ENCODE measurements at regions not wholly inside any gene's neighbourhood (a gene's known extent, or its start where the extent isn't known, plus 50 kb on each side); places are given as distances from the start of the nearest gene placed in this dataset.

DNA sequence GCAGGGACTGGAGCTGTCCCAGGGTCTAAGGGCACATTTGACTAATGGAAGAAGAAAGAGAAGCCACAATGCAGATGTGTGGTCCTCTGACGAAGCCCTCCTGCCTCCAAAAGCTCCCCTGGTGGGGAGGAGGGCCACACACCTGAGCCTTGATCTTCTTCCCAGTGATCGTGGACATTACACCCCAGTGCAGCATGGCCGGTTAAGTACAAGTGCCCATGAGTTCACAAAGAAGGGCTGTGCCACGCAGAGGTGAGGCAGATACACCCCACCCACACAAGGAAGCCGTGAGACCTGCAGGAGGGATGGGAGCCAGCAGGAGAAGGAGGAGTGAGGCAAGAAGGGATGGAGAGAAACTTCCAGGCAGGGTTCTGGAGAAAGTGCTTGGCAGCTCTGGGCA, 199.0 kb upstream of the MVB12B start:
- DNase-seq: no peak

DNA sequence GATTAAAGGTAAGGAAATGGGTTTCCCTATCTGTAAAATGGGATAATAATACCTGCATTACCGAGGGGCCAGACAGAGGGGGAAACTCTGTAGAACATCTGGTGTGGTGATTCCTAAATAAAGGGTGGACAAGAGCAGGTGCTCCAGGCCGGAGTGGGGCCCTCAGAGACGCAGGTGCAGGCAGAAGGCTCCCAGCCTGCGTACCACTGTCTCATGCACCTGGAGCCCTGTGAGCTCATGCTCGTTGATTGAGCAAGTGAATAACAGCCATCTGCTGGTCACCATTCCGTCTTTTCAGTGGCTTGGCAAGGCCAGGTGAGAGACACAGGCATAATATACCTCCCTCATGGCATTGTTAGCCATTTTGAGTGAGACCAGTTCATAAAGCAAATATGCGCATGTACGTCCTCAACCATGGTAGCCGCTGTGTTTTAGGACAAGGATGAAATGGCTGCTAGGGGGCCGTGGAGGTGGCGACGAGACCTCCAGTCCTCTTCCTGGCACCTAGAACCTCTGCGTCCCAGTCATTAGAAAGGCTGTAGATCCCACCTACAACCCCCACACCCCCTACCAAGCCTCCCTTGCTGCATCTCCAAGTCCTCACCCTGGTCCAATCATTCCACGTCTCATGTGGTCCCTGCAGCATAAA, 198.0 kb upstream of the MVB12B start:
- peak; percentile 86 for DNase-seq

DNA sequence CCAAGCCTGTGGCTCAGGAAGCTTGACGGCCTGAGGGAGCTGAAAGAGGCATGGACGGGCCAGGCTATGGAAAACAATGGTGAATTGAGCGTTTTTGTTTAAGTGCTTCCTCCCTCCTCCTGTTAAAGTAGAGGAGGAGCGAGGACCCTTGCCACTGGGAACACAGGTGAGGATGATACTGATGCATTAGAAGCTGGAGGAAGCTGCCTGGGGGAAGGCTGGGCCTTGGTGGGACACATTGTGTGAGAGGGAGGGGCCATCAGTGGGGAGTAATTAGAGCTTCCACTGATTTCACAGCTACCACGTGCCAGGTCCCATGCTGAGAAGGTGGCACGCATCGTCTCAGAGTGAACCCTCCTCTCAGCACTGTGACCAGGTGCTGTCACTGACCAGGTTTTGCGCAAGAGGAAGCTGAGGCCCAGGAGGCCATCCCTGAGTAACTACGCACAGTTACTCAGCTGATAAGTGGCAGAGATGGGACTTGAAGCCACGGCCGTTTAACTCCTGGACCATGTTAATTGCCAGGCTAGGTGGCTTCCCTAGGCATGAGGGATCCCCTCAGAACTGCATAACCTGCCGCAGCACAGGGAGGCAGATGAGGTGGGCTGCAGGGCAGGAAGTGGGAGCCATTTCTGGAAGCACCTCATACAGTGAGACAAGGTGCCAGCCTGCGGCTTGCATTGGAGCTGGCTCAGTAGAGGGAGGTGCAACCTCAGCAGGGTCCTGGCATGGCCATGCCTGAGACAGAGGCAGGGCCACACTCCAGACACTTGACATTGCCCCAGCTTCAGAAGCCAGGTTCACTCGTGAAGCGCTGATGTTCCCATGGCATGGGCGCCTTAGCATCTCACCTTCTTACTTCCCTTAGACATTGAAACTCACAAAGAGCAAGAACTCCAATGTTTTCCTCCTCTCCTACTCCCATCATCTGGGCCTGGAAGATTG, 195.3 kb upstream of the MVB12B start:
- DNase-seq: no peak

DNA sequence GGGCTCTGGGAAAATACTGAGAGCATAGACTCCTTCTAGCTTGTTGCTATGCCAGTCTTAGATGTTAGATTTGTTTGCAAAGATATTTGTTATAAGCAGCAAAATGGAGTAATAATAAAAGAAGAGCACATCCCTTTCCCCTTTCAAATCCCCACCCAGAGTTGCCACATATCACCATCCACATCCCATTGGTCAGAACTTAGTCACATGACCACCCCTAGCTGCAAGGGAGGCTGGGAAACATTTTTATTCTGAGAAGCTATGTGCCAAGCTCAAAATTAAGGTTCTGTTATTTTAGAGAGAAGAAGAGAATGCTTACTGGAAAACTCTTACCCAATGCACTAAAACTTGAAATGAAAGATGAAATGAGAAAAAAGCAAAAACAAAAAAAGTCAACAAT, 193.9 kb upstream of the MVB12B start:
- no peak for DNase-seq

DNA sequence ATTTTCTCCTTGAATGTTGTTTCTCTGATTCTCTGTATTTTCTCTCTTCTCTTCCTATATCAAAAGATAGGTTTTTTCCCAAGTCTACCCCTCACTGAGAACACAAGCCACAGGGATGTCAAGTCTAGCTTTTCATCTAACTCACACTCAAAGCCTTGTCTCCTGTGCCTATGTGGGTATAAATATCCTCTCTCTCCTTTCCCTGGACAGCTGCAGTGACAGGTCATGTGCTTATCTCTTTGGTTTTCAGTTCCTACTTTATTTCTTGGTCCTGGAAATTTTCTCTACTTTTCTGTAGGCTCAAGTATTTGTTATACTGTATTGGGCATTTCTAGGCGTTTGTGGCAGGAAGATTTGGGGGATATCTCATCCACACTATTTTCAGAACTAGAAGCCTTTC, 182.4 kb upstream of the MVB12B start:
- no peak for DNase-seq

DNA sequence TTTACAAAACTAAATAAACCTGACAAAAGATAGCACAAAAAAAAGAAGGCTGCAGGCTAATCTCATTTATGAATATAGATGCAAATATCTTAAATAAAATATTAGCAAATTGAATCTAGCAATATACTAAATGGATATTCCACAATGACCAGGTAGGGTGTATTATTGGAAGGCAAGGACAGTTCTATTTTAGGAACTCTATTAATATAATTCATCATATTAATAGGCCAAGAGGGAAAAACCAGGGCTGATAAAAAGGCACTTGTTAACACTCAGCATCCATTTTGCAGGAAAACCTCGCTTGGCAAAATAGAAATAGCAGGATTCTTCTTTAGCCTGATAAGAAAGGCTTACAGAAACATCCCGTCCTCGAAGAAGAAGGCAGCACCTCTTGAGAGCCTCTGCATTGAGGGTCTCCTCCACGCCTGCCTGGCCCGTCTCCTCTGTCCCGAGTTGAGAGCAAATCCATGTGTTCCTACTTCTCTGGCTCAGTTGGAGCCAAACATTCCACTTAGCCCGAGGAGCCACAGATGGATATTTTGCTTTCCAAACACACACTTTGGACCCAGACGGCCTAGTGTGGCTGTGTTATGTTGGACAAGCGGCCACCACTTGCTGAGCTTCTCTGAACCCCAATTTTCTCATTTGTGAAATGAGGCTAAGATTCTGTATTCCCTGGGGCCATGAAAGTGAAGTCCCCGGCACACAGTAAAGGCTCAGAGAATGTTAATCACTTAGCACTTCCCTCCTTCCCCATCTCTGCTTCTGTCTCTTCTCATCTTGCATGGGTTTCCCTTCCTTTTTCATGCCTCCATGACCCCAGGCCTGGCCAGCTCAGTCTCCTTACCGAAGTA, 181.8 kb upstream of the MVB12B start:
- no peak for DNase-seq

DNA sequence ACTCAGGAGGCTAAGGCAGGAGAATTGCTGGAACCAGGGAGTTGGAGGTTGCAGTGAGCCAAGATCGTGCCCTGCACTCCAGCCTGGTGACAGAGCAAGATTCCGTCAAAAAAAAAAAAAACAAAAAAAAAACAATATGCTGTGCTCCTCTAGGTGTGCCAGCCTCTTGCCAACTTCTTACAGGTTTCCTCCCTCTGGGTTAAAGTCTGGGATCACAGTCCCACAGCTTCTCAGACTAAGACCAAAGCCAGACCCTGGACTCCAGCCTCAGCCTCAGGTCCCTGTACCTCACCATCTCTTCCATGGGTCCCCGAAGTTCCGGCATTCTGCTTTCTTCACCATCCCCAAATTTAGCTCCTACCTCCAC, 180.8 kb upstream of the MVB12B start:
- DNase-seq: no peak

DNA sequence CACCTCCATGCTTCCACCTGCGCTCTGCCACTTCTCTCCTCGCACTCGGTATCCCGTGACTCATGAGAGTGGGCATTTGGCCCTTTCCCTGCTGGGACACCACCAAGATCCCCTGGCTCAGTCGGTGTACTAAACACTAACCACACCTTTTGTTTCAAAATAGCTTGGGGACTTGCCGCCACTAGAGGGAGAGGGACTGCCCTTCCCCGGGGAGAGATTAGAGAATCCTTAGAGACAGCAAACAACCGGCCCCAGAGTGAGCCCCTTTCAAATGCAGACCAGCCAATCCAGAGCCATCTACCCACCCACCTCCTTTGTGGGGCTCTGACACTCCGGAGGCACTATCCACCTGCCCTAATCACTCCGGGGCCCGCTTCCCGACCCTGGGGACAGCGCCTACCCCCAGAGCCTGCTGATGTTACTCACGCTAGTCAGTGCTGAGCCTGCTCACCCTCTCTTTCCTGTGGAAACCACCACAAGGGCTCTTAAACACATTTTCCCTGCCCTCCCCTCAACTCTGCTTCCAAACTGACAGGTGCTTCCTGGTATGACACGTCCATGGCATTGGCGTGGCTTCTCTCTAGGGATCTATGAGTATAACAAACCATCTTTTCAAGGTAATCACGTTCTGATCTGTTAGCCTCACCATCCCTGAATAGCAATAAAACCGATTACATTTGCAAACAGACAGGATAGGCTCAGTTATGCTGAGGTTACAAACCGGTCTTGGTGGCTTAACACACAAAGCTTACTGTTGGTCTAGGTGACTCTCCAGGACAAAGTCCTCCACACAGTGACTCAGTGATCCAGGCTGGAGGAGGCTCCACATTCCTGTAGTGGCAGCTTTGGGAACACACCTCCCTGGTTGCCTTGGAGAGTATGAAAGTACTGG, 180.1 kb upstream of the MVB12B start:
- DNase-seq: peak; percentile 94

DNA sequence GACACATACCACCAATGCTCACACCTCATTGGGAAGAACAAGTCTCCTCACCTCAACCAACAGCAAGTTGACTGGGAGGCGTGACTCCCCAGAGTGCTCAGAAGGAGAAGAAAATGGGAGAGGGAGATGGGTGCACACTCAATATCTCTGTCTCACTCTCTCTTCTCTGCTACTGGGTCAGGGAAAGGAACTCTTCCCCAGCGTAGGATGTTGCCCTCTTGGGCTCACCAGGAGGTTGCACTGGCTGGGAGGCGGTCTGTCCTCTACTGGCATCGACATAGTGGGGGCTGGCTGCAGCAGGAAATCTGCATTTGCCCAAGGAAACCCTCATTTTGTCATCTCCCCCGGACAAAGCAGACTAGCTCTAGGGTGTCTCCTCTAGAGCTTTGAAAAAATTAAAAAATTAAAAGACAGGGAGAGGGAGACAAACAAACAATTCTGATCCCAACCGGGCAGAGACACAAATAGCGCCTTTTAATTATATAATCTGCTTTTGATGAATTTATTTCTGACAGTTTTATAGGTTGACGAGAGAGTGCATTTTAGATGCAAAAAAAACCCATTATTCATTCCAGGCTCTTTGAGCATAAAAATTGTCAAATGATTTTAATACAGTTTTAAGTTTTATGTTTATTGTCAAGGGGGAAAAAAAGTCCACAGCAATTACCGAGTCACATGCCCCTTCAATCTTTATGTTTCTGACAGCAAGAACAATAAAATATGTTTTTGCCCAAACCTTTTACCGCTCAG, 179.3 kb upstream of the MVB12B start:
- no peak for DNase-seq

DNA sequence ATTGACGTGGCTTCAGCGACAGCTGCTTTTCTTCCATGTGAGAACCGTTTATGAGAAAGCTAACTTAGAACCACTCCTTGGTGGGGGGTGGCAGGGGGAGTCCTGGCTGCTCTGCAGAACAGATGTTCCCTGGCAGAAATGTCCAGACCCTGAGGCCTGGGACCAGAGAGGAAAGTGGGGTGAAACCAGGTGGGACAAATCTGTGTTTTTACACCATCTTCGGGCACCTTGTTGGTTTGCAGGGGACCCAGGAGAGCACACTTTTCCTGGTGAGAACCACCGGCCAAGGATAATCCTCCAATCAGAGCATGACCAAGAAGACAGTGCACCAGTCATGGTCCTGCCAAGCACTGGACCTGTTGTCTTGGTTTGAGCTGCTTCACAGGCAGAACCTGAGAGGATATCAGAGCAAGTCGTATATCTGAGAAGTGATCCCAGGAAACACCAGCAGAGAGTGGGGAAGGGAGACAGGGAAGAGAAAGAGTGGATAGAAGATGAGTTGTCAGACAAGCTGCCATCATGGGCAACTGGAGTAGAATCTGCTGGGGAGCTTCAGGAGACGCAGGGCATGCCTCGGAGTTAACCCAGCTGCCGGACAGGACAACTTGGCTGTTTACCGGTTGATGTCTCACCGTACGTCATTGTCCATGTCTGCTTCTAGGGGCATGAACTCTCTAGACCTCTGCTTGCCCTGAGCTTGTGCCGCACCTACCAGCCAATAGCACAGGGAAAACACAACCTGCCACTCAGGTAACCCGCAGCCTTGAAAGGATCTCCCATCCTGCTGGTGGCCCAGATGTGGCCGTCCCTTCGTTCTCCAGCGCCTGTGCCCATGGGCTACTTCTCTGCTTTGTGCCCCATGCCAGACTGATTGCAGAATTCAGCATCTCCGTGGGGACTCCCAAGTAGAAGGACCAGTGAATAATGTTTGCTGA, 178.4 kb upstream of the MVB12B start:
- DNase-seq: no peak

DNA sequence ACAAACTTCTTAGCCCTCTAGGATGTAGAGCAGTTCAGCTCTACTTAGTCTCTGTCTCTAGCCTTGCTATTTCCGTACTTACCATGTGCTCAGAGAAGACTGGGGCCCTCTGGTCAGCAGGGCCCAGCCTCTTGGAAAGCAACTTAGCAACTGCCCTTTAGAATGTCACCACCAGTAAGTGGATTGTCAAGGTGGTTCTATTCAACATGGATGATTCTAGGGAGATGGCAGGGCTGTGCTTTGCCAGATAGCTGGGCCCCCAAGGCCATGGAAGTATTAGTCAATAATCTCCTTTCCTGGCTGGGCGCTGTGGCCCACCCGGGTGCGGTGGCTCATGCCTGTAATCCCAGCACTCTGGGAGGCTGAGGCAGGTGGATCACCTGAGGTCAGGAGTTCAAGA, 177.6 kb upstream of the MVB12B start:
- DNase-seq: no peak

DNA sequence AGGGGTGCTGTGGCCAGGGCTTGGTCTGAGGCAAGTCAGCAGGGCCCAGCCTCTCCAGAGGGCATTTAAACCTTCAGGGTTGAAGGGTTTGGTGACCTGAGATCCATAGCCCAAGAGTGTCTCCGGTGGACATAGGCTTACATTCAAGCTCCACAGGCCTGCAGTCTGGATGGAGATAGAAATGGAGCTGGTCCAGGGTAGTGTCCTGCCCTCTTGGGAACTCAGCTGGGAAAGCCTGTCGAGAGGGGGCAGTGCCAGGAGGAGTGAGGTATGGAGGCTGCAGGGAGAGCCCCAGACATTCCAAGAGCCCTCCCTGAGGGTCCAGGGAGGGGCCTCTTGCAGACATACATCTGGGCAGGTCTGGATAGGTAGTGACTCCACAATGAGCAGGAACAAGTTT, 177.0 kb upstream of the MVB12B start:
- DNase-seq: peak; percentile 37

DNA sequence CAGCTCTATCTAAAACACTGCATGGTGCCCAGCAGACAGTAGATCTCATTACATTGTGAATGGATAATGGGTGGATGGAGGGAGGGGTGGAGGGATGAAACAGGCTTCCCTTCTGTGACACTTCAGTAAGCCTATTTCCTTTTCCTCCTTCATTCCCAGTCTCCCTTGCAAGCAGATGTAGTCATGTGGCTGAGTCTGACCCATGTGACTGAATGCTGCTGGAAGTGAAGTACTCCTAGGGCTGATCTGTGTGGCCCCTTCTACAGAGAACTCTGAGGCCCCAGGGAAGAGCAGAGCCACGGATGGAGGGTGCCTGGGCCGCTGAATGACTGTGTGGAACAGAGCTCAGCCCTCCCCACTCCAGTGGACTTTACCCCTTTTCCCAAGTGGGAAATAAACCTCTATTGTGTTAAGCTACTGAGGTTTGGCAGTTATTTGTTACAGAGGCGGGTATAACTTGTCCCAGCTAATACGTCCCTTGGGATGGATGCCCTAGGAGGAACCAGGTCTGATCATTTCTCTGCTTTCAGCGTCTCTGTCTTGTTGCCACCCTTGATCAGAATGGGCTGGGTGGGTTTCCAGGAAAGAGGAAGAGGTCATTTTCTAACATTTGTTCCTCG, 176.1 kb upstream of the MVB12B start:
- peak; percentile 78 for DNase-seq

DNA sequence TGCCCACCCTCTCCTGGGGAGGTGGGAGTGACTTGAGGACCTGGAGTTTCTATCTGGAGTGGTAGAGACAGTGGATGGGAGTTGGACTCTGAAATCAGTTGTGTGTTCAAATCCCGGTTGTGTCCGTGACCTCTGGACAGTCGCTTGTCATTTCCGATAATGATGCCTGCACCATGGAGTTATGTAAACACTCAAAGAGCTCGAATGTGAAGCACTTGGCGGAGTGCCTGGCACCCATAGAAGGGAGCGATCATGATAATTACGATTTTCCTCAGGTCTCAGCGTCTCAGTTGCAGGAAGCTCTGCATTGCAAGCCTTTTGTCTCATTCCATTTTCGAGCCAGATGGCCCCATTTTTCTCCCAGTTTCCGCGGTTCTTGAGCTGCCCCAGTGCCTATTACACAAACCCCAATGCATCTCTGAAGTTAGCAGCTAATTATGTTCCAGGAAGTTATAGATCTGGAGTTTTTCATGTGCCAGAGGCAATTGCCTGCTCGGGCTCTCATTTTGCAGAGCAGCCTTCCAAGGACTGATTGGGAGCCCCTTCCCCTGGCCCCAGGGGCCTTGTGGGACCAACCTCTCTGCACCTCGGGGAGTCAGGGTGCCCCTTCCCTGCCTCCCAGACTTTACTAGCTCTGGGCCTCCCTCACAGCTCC, 175.5 kb upstream of the MVB12B start:
- peak; percentile 94 for DNase-seq

DNA sequence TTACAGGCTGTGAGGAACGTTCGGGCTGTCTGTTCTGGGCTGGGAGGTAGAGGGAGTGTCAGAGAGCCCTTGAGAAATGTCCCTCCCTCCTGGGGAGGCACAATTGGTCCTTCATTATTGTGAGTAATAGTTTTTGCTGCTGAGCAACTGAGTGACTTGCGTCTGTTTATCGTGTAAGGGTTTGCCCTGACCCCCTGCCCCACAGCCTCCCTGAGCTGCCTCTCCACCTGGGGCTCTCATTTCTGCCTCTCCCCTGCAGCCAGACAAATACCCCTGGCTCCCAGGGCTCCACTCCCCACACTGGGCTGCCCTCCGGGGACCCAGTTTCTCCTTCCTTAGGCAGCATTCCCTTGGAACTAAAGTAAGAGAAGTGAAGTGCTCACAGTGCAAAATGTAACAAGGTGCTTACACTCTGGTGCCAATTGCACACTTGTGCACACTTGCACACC, 174.9 kb upstream of the MVB12B start:
- peak; percentile 86 for DNase-seq

DNA sequence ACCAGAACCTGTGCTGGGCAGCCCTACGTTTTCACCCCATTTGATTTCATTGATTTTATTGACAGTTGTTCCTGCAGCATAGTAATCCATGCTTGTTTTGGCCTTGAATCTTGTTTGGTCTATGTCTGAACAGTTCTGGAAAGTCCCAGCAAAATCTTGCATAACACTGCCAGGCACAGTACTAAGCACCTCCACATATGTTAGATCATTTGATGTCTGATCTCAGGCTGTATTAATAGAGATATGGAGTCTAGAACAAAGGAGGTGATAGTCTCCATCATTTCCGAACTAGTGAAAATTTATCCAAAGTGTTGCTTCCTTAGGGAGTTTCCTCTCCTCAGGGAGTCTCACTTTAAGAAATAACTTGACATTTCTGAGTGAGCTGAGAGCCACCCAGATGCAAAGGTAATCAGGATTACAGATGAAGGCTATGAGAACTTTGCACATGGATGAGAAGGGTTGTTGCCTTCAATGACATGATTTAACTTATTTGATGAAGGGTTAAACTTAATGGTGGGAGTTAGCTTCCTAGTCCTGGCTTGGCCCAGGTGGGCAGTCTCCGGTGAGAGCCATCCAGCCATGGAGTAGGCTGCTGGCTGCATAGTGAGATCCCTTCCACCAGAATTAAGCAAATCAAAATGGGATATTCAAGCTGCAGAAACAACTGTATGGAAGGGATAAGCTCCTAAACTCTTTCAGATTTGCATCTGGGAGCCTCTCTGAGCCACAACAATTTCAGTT, 173.8 kb upstream of the MVB12B start:
- DNase-seq: no peak

DNA sequence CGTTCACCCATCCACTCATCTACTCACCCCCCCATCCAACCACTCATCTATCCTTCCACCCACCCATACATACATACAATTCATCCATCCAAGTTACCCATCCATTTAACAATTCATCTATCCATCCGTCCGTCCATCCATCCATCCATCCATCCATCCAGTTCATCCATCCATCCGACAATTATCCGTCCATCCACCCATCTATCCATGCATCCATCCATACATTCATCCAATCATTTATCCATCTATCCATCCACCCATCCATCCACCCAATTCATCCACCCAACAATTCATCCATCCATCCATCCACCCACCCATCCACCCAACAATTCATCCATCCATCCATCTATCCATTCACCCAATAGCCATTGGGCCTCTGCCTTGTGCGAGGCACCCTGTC, 173.2 kb upstream of the MVB12B start:
- DNase-seq: no peak

DNA sequence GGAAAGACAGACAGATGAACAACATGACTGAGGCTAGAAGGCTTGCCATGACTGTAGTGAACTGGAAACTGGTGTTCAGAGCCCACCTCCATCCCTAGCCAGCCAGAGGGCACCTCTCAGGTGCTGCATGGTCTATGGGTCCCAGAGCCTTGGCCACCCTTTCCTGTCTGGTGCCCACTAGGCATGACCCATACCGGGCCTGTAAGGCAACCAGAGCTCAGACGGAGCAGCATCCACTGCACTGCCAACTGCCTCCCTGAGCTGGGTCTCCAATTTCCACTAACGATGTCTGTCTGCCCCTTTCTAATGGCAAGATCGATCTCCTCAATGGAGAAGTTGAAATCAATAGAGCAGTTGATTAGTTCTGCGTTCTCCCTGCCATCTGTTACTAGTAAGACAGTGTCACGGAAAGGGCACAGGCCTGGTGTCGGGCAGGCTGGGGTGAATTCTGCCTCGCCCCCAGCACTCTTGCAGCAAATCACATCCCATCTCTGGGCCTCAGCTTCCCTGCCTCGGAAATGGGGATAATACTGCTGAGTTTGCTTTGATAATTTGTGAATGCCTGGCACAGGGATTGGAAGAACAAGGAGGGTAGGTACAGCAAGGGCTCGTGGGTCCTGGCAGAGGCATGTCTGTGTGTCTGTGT, 172.3 kb upstream of the MVB12B start:
- DNase-seq: no peak

All from DMS53 (cell line).